A549 (cell line): ENCODE measurements at regions not wholly inside any gene's neighbourhood (a gene's known extent, or its start where the extent isn't known, plus 50 kb on each side); places are given as distances from the start of the nearest gene placed in this dataset.

Experiments
- CEBPB ChIP-seq, 2 experiments: fragments of >200 bp in 1 of 2; sonication (Bioruptor Twin) in 1 of 2; formaldehyde crosslinking in 1 of 2; IDR thresholded peaks; 2 replicates each; pipeline ENCODE4 v1.6.1; 2012 to 2016
- EP300 ChIP-seq, 2 experiments: fragments of >200 bp; sonication (Bioruptor Twin); formaldehyde crosslinking; IDR thresholded peaks; 2 replicates in 1 of 2; 3 replicates in 1 of 2; pipeline ENCODE4 v1.6.1; 2016 to 2017
- KDM1A ChIP-seq: fragments of 200-600 bp; sonication (generic); IDR thresholded peaks from 2 replicates; pipeline ENCODE4 v1.6.1; 2016; ENCODE audit warnings: low read depth, mild to moderate bottlenecking
- MYC ChIP-seq: IDR thresholded peaks from 2 replicates; pipeline ENCODE4 v1.6.1; 2012; ENCODE audit warnings: mild to moderate bottlenecking, inconsistent platforms, low read length, improper control_type of control experiment, borderline replicate concordance
- POLR2A ChIP-seq: IDR thresholded peaks from 2 replicates; pipeline ENCODE4 v1.6.1; 2012; ENCODE audit warnings: mild to moderate bottlenecking, low read length
- RCOR1 ChIP-seq: fragments of 150-350 bp; IDR thresholded peaks from 2 replicates; pipeline ENCODE4 v1.6.1; 2014; ENCODE audit warnings: antibody characterized with exemption, low read length, low read depth
- REST ChIP-seq: fragments of 200-600 bp; sonication (generic); IDR thresholded peaks from 2 replicates; pipeline ENCODE4 v1.6.1; 2016; ENCODE audit warnings: antibody characterized with exemption, mild to moderate bottlenecking, moderate library complexity
- TF ChIP-seq, protein P1 (sequence below): fragments of >200 bp; sonication (Bioruptor Twin); formaldehyde crosslinking; IDR thresholded peaks from 3 replicates; pipeline ENCODE4 v1.5.1; 2016
- TF ChIP-seq, protein P2 (sequence below): fragments of 450-650 bp; IDR thresholded peaks from 2 replicates; pipeline ENCODE4 v1.6.1; 2014; ENCODE audit warnings: antibody characterized with exemption
- TF ChIP-seq, protein P3 (sequence below): IDR thresholded peaks from 2 replicates; pipeline ENCODE4 v1.6.1; 2012

DNA sequence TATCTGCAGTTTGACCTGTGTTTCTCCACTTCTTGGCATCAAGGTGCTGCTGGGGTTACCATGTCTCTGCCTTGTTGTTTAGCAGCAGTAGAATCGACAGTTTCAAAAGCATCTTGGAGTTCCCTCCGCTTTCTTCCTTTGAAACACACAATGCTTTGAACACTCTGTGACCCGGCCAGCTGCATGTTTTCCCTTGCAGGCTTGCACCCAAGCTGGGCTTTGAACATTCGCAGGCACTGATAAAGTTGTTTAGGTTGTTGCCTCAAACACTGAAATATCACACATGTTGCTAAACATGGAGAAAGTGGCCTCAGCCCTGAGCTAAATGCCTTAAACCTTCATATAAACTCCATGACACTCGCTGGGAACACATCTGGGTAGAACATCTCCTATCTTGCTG is 251.7 kb downstream of the TSN start:
- TF ChIP-seq KDM1A = no peak
- no peak for TF ChIP-seq MYC
- TF ChIP-seq POLR2A = no peak
- TF ChIP-seq, protein P1, sequence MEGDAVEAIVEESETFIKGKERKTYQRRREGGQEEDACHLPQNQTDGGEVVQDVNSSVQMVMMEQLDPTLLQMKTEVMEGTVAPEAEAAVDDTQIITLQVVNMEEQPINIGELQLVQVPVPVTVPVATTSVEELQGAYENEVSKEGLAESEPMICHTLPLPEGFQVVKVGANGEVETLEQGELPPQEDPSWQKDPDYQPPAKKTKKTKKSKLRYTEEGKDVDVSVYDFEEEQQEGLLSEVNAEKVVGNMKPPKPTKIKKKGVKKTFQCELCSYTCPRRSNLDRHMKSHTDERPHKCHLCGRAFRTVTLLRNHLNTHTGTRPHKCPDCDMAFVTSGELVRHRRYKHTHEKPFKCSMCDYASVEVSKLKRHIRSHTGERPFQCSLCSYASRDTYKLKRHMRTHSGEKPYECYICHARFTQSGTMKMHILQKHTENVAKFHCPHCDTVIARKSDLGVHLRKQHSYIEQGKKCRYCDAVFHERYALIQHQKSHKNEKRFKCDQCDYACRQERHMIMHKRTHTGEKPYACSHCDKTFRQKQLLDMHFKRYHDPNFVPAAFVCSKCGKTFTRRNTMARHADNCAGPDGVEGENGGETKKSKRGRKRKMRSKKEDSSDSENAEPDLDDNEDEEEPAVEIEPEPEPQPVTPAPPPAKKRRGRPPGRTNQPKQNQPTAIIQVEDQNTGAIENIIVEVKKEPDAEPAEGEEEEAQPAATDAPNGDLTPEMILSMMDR = no peak
- TF ChIP-seq EP300 (IDR thresholded peaks at IDR 0.05) = no peak
- no peak for TF ChIP-seq REST
- TF ChIP-seq RCOR1 = no peak
- TF ChIP-seq, protein P2, sequence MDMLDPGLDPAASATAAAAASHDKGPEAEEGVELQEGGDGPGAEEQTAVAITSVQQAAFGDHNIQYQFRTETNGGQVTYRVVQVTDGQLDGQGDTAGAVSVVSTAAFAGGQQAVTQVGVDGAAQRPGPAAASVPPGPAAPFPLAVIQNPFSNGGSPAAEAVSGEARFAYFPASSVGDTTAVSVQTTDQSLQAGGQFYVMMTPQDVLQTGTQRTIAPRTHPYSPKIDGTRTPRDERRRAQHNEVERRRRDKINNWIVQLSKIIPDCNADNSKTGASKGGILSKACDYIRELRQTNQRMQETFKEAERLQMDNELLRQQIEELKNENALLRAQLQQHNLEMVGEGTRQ = no peak
- no peak for TF ChIP-seq CEBPB (IDR thresholded peaks at IDR 0.05)
- TF ChIP-seq, protein P3, sequence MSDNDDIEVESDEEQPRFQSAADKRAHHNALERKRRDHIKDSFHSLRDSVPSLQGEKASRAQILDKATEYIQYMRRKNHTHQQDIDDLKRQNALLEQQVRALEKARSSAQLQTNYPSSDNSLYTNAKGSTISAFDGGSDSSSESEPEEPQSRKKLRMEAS = no peak
